SK-N-MC (cell line): ENCODE measurements at regions not wholly inside any gene's neighbourhood (a gene's known extent, or its start where the extent isn't known, plus 50 kb on each side); places are given as distances from the start of the nearest gene placed in this dataset.

Experiments
- EZH2 ChIP-seq: fragments of 200-600 bp; sonication (generic); IDR thresholded peaks from one replicate; pipeline ENCODE4 v1.6.1; 2017; ENCODE audit warnings: antibody characterized with exemption
- POLR2AphosphoS5 ChIP-seq: IDR thresholded peaks from 2 replicates; pipeline ENCODE4 v1.6.1; 2012; ENCODE audit warnings: mild to moderate bottlenecking, low read depth, low read length, borderline replicate concordance

- no peak for TF ChIP-seq EZH2
- no peak for TF ChIP-seq POLR2AphosphoS5
Measured at GRCh38 chr20:7313047-7313446, 545.6 kb downstream of the BMP2 start.
